Stimulated activated naive CD8-positive, alpha-beta T cell treated with anti-CD3 and anti-CD28 coated beads, Interleukin-15, Interleukin-2, amounts not matched to agents 100 ng/mL and 50 ng/mL, for 24 hours (primary cell): ENCODE measurements at regions not wholly inside any gene's neighbourhood (a gene's known extent, or its start where the extent isn't known, plus 50 kb on each side); places are given as distances from the start of the nearest gene placed in this dataset.

ENCODE experiments used
- H3K27ac Mint-ChIP-seq: one replicate; pipeline ENCODE4 v1.8.0; 2021; ENCODE audit warnings: mild to moderate bottlenecking, mixed read lengths
- H3K27me3 Mint-ChIP-seq: one replicate; pipeline ENCODE4 v1.8.0; 2021; ENCODE audit warnings: mixed read lengths
- H3K36me3 Mint-ChIP-seq: one replicate; pipeline ENCODE4 v1.8.0; 2021; ENCODE audit warnings: low read depth, mixed read lengths
- H3K4me1 Mint-ChIP-seq: one replicate; pipeline ENCODE4 v1.8.0; 2021; ENCODE audit warnings: low read depth, mixed read lengths
- H3K4me3 Mint-ChIP-seq: one replicate; pipeline ENCODE4 v1.8.0; 2021; ENCODE audit warnings: mild to moderate bottlenecking, mixed read lengths
- H3K9me3 Mint-ChIP-seq: one replicate; pipeline ENCODE4 v1.8.0; 2021; ENCODE audit warnings: mixed read lengths

DNA sequence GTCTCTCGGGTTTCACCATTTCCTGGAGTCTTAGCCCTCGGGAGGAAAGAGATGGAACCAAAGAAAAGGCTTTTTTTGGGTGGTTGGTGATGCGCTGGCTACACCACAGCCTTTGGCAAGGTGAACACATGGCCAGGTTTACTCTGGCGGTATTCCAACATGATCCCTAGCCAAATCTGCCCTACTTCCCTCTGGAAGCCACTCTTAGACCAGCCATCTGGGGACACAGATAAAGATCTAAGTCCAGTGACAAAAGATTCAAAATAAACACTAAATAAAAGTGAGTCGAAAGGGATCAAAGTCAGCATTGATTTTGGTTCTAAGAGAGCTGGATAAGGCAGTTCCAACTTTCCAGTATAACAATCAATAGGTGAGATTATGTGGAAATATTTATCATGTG lies 694.5 kb downstream of the VRK1 start:
- H3K27me3 Mint-ChIP-seq = no peaks in the 10 kb centered on the region
- no peaks in the 10 kb centered on the region for H3K4me1 Mint-ChIP-seq
- H3K36me3 Mint-ChIP-seq = peaks cover 5% of the 10 kb centered on the region
- no peak overlapping the region for H3K27ac Mint-ChIP-seq
- H3K9me3 Mint-ChIP-seq = peaks cover 6% of the 10 kb centered on the region
- no peak overlapping the region for H3K4me3 Mint-ChIP-seq

- no peaks in the 10 kb centered on the region for H3K9me3 Mint-ChIP-seq
- no peaks in the 10 kb centered on the region for H3K36me3 Mint-ChIP-seq
- H3K4me3 Mint-ChIP-seq = no peak overlapping the region
- H3K27ac Mint-ChIP-seq = no peak overlapping the region
- no peaks in the 10 kb centered on the region for H3K4me1 Mint-ChIP-seq
- H3K27me3 Mint-ChIP-seq = no peaks in the 10 kb centered on the region
Measured at GRCh38 chr14:97499790-97500481, 702.8 kb downstream of the VRK1 start.

GRCh38 chr14:97506626-97507025 lies 709.4 kb downstream of the VRK1 start:
- H3K4me3 Mint-ChIP-seq = no peak overlapping the region
- H3K9me3 Mint-ChIP-seq = peaks cover 24% of the 10 kb centered on the region
- H3K4me1 Mint-ChIP-seq = no peaks in the 10 kb centered on the region
- peaks cover 3% of the 10 kb centered on the region for H3K36me3 Mint-ChIP-seq
- H3K27ac Mint-ChIP-seq = no peak overlapping the region
- H3K27me3 Mint-ChIP-seq = no peaks in the 10 kb centered on the region

DNA sequence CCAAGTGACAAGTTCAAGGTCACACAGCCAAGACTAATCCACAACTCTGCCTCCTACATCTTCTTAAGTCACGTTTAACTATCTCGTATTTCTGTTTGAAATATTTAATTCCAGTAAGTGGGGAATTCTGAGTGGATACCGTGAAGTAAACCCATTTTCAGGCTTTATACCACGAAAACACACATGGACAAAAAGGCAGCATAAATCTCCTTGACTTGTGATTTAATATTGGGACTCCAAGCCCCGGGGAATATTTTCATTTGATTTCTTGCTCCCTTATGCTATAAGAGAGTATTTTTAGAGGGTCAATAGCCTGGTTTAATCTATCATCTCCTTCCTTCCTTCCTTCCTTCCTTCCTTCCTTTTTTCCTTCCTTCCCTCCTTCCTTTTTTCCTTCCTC lies 716.7 kb downstream of the VRK1 start:
- no peaks in the 10 kb centered on the region for H3K4me1 Mint-ChIP-seq
- H3K27me3 Mint-ChIP-seq = no peaks in the 10 kb centered on the region
- H3K36me3 Mint-ChIP-seq = peaks cover 3% of the 10 kb centered on the region
- H3K4me3 Mint-ChIP-seq = no peak overlapping the region
- H3K9me3 Mint-ChIP-seq = peaks cover 10% of the 10 kb centered on the region
- no peak overlapping the region for H3K27ac Mint-ChIP-seq

DNA sequence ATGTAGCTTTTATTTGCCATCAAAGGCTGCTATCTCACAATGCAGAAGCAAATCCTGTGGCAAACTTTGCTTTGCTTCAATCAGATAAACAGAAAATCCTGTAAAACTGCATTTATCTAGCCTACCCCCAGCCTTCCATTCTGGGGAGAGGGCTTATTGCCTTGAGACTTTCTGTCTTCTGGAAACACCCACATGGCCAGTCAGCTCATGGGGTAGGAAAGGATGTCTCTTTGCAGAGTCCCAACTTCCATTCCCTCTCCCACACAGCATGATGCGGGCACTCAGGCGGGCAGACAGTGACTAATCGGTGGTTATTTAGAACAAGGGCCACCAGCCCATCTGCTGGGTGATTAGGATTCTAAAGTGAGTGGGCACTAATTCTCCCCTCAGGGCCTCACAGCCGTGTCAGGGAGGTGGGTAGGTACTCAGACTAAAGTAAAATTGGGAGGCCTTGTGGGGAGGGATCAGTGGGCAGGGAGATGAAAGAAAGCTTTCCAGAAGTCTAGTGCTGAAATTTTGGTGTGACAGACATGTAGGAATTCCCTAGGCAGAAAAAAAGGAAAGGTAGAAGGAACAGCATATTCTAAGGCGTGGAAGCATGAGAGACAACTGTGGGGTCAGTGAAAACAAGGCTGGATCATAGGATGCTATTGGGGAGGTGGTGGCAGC lies 720.5 kb downstream of the VRK1 start:
- H3K9me3 Mint-ChIP-seq = peaks cover 9% of the 10 kb centered on the region
- H3K27me3 Mint-ChIP-seq = no peaks in the 10 kb centered on the region
- no peaks in the 10 kb centered on the region for H3K4me1 Mint-ChIP-seq
- H3K27ac Mint-ChIP-seq = no peak overlapping the region
- no peaks in the 10 kb centered on the region for H3K36me3 Mint-ChIP-seq
- no peak overlapping the region for H3K4me3 Mint-ChIP-seq

- peaks cover 9% of the 10 kb centered on the region for H3K4me1 Mint-ChIP-seq
- no peaks in the 10 kb centered on the region for H3K27me3 Mint-ChIP-seq
- H3K9me3 Mint-ChIP-seq = peaks cover 14% of the 10 kb centered on the region
- no peak overlapping the region for H3K4me3 Mint-ChIP-seq
- H3K36me3 Mint-ChIP-seq = no peaks in the 10 kb centered on the region
- H3K27ac Mint-ChIP-seq = no peak overlapping the region
Measured at GRCh38 chr14:97523936-97524335, 726.8 kb downstream of the VRK1 start.

- Mint-ChIP-seq H3K4me1 (peaks cover 9% of the 10 kb centered on the region), H3K4me3 (no peak overlapping the region), H3K36me3 (no peaks in the 10 kb centered on the region), H3K9me3 (peaks cover 14% of the 10 kb centered on the region), H3K27ac (no peak overlapping the region), H3K27me3 (no peaks in the 10 kb centered on the region)
Measured at GRCh38 chr14:97524589-97525319, 727.6 kb downstream of the VRK1 start.

DNA sequence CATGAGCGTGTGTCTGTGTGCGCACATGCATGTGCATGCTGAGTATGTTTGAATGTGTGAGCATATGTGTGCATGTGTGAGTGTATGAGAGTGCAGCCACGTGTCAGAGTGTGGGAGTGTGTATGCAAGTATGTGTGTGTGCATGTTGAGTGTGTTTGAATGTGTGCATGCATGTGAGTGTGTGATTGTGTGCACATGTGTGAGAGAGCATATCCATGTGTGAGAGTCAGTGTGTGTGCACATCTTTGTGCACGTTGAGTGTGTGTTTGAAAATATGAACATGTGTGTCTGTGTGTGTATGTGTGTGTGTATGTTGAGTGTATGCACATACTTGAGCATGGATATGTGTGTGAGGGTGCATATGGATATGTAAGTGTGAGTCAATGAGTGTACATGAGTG lies 730.8 kb downstream of the VRK1 start:
- H3K9me3 Mint-ChIP-seq = peaks cover 3% of the 10 kb centered on the region
- H3K4me3 Mint-ChIP-seq = no peak overlapping the region
- H3K27me3 Mint-ChIP-seq = no peaks in the 10 kb centered on the region
- no peaks in the 10 kb centered on the region for H3K36me3 Mint-ChIP-seq
- H3K27ac Mint-ChIP-seq = no peak overlapping the region
- peaks cover 9% of the 10 kb centered on the region for H3K4me1 Mint-ChIP-seq

GRCh38 chr14:97532052-97532451 lies 734.9 kb downstream of the VRK1 start:
- Mint-ChIP-seq H3K9me3 (peaks cover 3% of the 10 kb centered on the region), H3K27ac (no peak overlapping the region), H3K36me3 (no peaks in the 10 kb centered on the region), H3K27me3 (no peaks in the 10 kb centered on the region), H3K4me3 (no peak overlapping the region), H3K4me1 (no peaks in the 10 kb centered on the region)

GRCh38 chr14:97536421-97536820 lies 739.2 kb downstream of the VRK1 start:
- H3K4me3 Mint-ChIP-seq = no peak overlapping the region
- H3K27ac Mint-ChIP-seq = no peak overlapping the region
- H3K36me3 Mint-ChIP-seq = no peaks in the 10 kb centered on the region
- no peaks in the 10 kb centered on the region for H3K27me3 Mint-ChIP-seq
- no peaks in the 10 kb centered on the region for H3K9me3 Mint-ChIP-seq
- no peaks in the 10 kb centered on the region for H3K4me1 Mint-ChIP-seq

GRCh38 chr14:97538749-97539410 lies 741.7 kb downstream of the VRK1 start:
- Mint-ChIP-seq H3K27ac (no peak overlapping the region), H3K9me3 (no peaks in the 10 kb centered on the region), H3K4me1 (peaks cover 8% of the 10 kb centered on the region), H3K36me3 (no peaks in the 10 kb centered on the region), H3K27me3 (no peaks in the 10 kb centered on the region), H3K4me3 (no peak overlapping the region)

- Mint-ChIP-seq H3K27me3 (no peaks in the 10 kb centered on the region), H3K27ac (no peak overlapping the region), H3K4me1 (peaks cover 13% of the 10 kb centered on the region), H3K4me3 (no peak overlapping the region), H3K9me3 (no peaks in the 10 kb centered on the region), H3K36me3 (no peaks in the 10 kb centered on the region)
Measured at GRCh38 chr14:97539411-97539795, 742.2 kb downstream of the VRK1 start.

- Mint-ChIP-seq H3K27ac (no peak overlapping the region), H3K36me3 (no peaks in the 10 kb centered on the region), H3K4me1 (peaks cover 16% of the 10 kb centered on the region), H3K27me3 (no peaks in the 10 kb centered on the region), H3K9me3 (no peaks in the 10 kb centered on the region), H3K4me3 (no peak overlapping the region)
Measured at GRCh38 chr14:97539884-97540283, 742.7 kb downstream of the VRK1 start.

DNA sequence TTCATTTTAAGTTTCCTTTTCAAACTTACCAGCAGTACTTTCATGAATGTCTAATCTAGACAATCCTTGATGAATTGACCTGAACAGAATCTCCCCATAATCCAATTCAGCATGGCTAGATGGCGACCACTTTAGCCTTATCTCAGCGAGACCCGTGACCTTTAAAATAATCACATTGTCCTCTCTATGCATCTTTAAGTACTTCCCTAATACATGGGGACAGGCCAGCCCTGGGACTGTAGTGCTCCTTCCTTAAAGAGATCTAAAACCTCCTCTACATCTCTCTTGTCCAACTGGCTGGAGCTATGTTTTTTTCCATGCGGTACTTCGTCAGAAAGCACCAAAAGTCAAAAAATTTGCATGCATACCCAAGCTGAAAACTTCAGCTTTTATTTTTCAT lies 746.0 kb downstream of the VRK1 start:
- Mint-ChIP-seq H3K4me3 (no peak overlapping the region), H3K36me3 (no peaks in the 10 kb centered on the region), H3K27me3 (no peaks in the 10 kb centered on the region), H3K27ac (no peak overlapping the region), H3K4me1 (peaks cover 16% of the 10 kb centered on the region), H3K9me3 (no peaks in the 10 kb centered on the region)

DNA sequence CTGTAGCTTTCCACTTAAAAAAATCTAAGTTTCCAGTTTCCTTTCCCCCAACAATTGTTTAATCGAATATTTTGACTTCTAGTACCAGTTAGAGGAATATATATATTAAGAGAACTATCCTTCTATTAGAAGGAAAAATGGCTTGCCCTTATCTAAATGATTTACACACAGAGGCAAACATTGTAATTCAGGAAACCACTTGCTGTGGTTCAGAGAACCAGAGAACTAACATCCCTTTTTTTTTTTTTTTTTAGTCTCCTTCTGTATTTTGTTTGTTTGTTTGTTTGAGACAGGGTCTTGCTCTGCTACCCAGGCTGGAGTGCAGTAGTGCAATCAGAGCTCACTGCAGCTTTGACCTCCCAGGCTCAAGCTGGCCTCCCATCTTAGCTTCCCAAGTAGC lies 746.6 kb downstream of the VRK1 start:
- Mint-ChIP-seq H3K9me3 (no peaks in the 10 kb centered on the region), H3K4me1 (peaks cover 16% of the 10 kb centered on the region), H3K27ac (no peak overlapping the region), H3K27me3 (no peaks in the 10 kb centered on the region), H3K4me3 (no peak overlapping the region), H3K36me3 (no peaks in the 10 kb centered on the region)
